ENCODE measurements at regions not wholly inside any gene's neighbourhood (a gene's known extent, or its start where the extent isn't known, plus 50 kb on each side); places are given as distances from the start of the nearest gene placed in this dataset.
A peak's percentile ranks its signal among the peaks of the same experiment; 100 is the strongest.

GRCh38 chr6:144758602-144759001 lies 473.5 kb downstream of the UTRN start:
- intact Hi-C loops (cut with micrococcal nuclease) = no loop called here
- POLR2A ChIA-PET = no interaction called here
- no peak overlapping the region for H3K27ac Mint-ChIP-seq
- H3K9me3 Mint-ChIP-seq = no peaks in the 10 kb centered on the region
- no peak overlapping the region for H3K4me3 Mint-ChIP-seq
- no peaks in the 10 kb centered on the region for H3K27me3 Mint-ChIP-seq
- H3K4me1 Mint-ChIP-seq (ENCODE audit: low read depth) = no peaks in the 10 kb centered on the region
- no peak for DNase-seq
- CTCF ChIA-PET = no interaction called here
- H3K36me3 Mint-ChIP-seq = peaks cover 7% of the 10 kb centered on the region

- H3K27ac Mint-ChIP-seq = no peak overlapping the region
- H3K9me3 Mint-ChIP-seq = no peaks in the 10 kb centered on the region
- peaks cover 5% of the 10 kb centered on the region for H3K36me3 Mint-ChIP-seq
- H3K27me3 Mint-ChIP-seq = no peaks in the 10 kb centered on the region
- ChIA-PET CTCF (no interaction called here), POLR2A (no interaction called here)
- H3K4me3 Mint-ChIP-seq = no peak overlapping the region
- no peaks in the 10 kb centered on the region for H3K4me1 Mint-ChIP-seq (ENCODE audit: low read depth)
- intact Hi-C loops (cut with micrococcal nuclease) = no loop called here
- no peak for DNase-seq
These were observed 477.3 kb downstream of the UTRN start for GRCh38 chr6:144762469-144762868.

DNA sequence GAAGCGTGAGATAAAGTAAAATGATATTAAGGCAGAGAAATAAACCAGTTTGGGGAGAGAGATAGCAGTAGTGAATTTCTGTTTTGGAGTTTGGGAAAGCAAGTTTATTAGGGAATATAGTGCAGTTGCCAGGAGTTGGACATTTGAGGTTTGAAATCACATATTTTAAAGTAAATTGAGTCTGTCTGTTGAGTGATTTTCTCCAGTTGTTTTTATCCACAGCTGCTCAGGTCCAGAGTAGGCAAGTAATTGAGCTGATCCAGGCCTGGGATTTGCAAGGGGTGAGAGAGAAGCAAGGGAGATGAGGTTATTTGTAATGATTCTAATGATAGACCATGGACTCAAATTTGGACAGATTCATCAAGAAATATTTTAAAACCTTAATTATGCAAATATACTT lies 481.9 kb downstream of the UTRN start:
- no peaks in the 10 kb centered on the region for H3K4me1 Mint-ChIP-seq (ENCODE audit: low read depth)
- intact Hi-C loops (cut with micrococcal nuclease) = no loop called here
- CTCF ChIA-PET = no interaction called here
- H3K36me3 Mint-ChIP-seq = peaks cover 2% of the 10 kb centered on the region
- no peaks in the 10 kb centered on the region for H3K27me3 Mint-ChIP-seq
- H3K9me3 Mint-ChIP-seq = no peaks in the 10 kb centered on the region
- POLR2A ChIA-PET = no interaction called here
- no peak overlapping the region for H3K4me3 Mint-ChIP-seq
- no peak overlapping the region for H3K27ac Mint-ChIP-seq
- DNase-seq = no peak

GRCh38 chr6:144768551-144769075 lies 483.5 kb downstream of the UTRN start:
- intact Hi-C loops (cut with micrococcal nuclease) = no loop called here
- H3K27ac Mint-ChIP-seq = no peak overlapping the region
- no peaks in the 10 kb centered on the region for H3K9me3 Mint-ChIP-seq
- H3K4me3 Mint-ChIP-seq = no peak overlapping the region
- peaks cover 2% of the 10 kb centered on the region for H3K36me3 Mint-ChIP-seq
- H3K27me3 Mint-ChIP-seq = no peaks in the 10 kb centered on the region
- H3K4me1 Mint-ChIP-seq (ENCODE audit: low read depth) = no peaks in the 10 kb centered on the region
- DNase-seq = no peak
- ChIA-PET POLR2A (no interaction called here), CTCF (interaction anchor here (1.4 kb wide), 1 partner anchor 183 kb away, joined by 4 read pairs; no protein-coding TSS in a partner anchor)

DNA sequence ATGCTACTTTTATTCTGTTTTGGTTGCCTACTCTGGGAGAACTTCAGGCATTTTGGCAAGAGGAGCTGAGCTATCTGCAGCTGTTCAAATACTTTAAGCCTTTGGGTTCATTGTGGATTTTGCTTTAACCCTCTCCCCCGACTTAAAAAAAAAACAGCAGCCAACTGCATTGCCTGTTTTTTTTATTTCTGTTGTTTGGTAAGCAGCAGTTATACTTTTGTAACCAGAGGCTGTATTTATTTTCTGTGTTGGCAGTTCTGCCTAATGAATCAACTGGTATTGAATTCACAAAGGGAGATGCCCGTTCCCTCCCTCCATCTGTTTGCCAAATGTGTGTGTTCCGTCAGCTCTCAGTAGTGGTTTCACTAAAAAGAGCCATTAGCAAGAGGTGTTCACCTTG lies 484.0 kb downstream of the UTRN start:
- peaks cover 4% of the 10 kb centered on the region for H3K36me3 Mint-ChIP-seq
- no peaks in the 10 kb centered on the region for H3K27me3 Mint-ChIP-seq
- no peaks in the 10 kb centered on the region for H3K4me1 Mint-ChIP-seq (ENCODE audit: low read depth)
- ChIA-PET POLR2A (no interaction called here), CTCF (no interaction called here)
- no peaks in the 10 kb centered on the region for H3K9me3 Mint-ChIP-seq
- no peak for DNase-seq
- H3K27ac Mint-ChIP-seq = no peak overlapping the region
- H3K4me3 Mint-ChIP-seq = no peak overlapping the region
- intact Hi-C loops (cut with micrococcal nuclease) = no loop called here

GRCh38 chr6:144776031-144776819 lies 491.1 kb downstream of the UTRN start:
- Mint-ChIP-seq H3K4me3 (no peak overlapping the region), H3K4me1 (ENCODE audit: low read depth) (no peaks in the 10 kb centered on the region), H3K27ac (no peak overlapping the region), H3K36me3 (peaks cover 23% of the 10 kb centered on the region), H3K27me3 (no peaks in the 10 kb centered on the region), H3K9me3 (no peaks in the 10 kb centered on the region)
- intact Hi-C loops (cut with micrococcal nuclease) = no loop called here
- no peak for DNase-seq
- ChIA-PET POLR2A (no interaction called here), CTCF (interaction anchor here (1.1 kb wide), 1 partner anchor 193 kb away, joined by 5 read pairs; no protein-coding TSS in a partner anchor)

- no peak overlapping the region for H3K27ac Mint-ChIP-seq
- H3K4me1 Mint-ChIP-seq (ENCODE audit: low read depth) = no peaks in the 10 kb centered on the region
- H3K9me3 Mint-ChIP-seq = no peaks in the 10 kb centered on the region
- H3K4me3 Mint-ChIP-seq = no peak overlapping the region
- no peak for DNase-seq
- peaks cover 23% of the 10 kb centered on the region for H3K36me3 Mint-ChIP-seq
- no peaks in the 10 kb centered on the region for H3K27me3 Mint-ChIP-seq
- intact Hi-C loops (cut with micrococcal nuclease) = no loop called here
- CTCF ChIA-PET = no interaction called here
- POLR2A ChIA-PET = no interaction called here
These were observed 492.1 kb downstream of the UTRN start for GRCh38 chr6:144777249-144777648.

- Mint-ChIP-seq H3K4me3 (no peak overlapping the region), H3K27ac (no peak overlapping the region), H3K9me3 (no peaks in the 10 kb centered on the region), H3K36me3 (peaks cover 23% of the 10 kb centered on the region), H3K4me1 (ENCODE audit: low read depth) (peaks cover 3% of the 10 kb centered on the region), H3K27me3 (no peaks in the 10 kb centered on the region)
- intact Hi-C loops (cut with micrococcal nuclease) = no loop called here
- ChIA-PET POLR2A (no interaction called here), CTCF (interaction anchor here (1.0 kb wide), 1 partner anchor 193 kb away, joined by 3 read pairs; no protein-coding TSS in a partner anchor)
- no peak for DNase-seq
These were observed 492.9 kb downstream of the UTRN start for GRCh38 chr6:144778056-144778455.

DNA sequence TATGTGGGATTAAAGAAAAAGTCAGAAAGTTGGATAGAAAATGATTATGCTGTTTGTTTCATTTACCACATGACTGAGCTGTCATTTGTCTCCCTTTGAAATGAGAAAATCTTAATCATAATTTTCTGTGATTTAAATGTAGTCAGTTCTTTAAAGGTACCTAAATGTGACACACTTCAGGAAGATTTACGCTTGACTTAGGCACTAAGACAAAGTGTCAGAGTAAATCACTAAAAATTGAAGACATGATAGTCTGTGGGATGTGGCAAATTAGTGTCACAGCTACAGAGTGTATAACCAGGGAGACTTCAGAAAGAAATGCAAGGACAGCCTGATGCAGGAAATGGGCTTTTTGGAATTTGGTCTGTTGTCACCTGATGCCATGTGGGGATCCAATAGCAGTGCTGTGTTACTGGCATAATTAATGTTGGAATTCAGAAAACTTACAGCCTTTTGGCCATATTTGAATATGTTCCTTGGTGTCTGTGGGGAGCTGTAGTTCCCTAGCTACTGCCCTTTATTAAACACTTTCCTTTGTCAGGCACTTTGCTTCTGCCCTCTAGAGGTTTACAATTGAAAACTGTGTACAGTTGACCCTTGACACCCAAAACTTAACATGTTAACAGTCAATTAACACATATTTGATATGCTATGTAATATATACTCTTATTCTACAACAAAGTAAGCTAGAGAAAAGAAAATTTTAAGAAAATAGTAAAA lies 493.8 kb downstream of the UTRN start:
- CTCF ChIA-PET = interaction anchor here (0.7 to 1.0 kb wide), 4 partner anchors 75 to 194 kb away, joined by 3 read pairs; no protein-coding TSS in a partner anchor
- Mint-ChIP-seq H3K36me3 (peaks cover 20% of the 10 kb centered on the region), H3K27ac (no peak overlapping the region), H3K27me3 (no peaks in the 10 kb centered on the region), H3K4me1 (ENCODE audit: low read depth) (peaks cover 3% of the 10 kb centered on the region), H3K4me3 (no peak overlapping the region), H3K9me3 (no peaks in the 10 kb centered on the region)
- intact Hi-C loops (cut with micrococcal nuclease) = no loop called here
- POLR2A ChIA-PET = no interaction called here
- no peak for DNase-seq

GRCh38 chr6:144781836-144782235 lies 496.7 kb downstream of the UTRN start:
- H3K9me3 Mint-ChIP-seq = no peaks in the 10 kb centered on the region
- H3K4me3 Mint-ChIP-seq = no peak overlapping the region
- H3K4me1 Mint-ChIP-seq (ENCODE audit: low read depth) = peaks cover 3% of the 10 kb centered on the region
- peaks cover 11% of the 10 kb centered on the region for H3K36me3 Mint-ChIP-seq
- H3K27me3 Mint-ChIP-seq = no peaks in the 10 kb centered on the region
- no peak overlapping the region for H3K27ac Mint-ChIP-seq
- ChIA-PET CTCF (no interaction called here), POLR2A (no interaction called here)
- DNase-seq = no peak
- intact Hi-C loops (cut with micrococcal nuclease) = loop anchor here (2.0 kb wide), 1 partner anchor 199 kb away; no protein-coding TSS in a partner anchor

DNA sequence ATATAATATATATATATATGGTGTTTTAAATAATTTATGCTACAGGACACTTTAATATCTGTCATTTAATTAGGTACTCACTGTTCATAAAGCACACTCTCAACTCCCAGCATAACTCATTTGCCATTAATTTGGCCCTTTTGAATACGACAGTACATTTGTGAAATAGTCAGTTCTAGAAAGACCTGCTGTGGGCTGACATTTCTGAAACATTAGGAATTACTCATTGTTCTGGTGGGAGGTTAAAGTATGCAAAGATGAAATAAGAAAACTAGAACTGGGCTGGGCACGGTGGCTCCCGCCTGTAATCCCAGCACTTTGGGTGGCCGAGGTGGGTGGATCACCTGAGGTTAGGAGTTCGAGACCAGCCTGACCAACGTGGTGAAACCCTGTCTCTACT lies 497.5 kb downstream of the UTRN start:
- H3K27me3 Mint-ChIP-seq = no peaks in the 10 kb centered on the region
- peak; percentile 49 for DNase-seq
- intact Hi-C loops (cut with micrococcal nuclease) = loop anchor here (2.0 kb wide), 1 partner anchor 200 kb away; no protein-coding TSS in a partner anchor
- CTCF ChIA-PET = no interaction called here
- no peak overlapping the region for H3K4me3 Mint-ChIP-seq
- peaks cover 10% of the 10 kb centered on the region for H3K36me3 Mint-ChIP-seq
- peaks cover 3% of the 10 kb centered on the region for H3K4me1 Mint-ChIP-seq (ENCODE audit: low read depth)
- POLR2A ChIA-PET = no interaction called here
- no peaks in the 10 kb centered on the region for H3K9me3 Mint-ChIP-seq
- no peak overlapping the region for H3K27ac Mint-ChIP-seq

GRCh38 chr6:144785056-144785455 lies 499.9 kb downstream of the UTRN start:
- Mint-ChIP-seq H3K27me3 (no peaks in the 10 kb centered on the region), H3K4me1 (ENCODE audit: low read depth) (peaks cover 3% of the 10 kb centered on the region), H3K9me3 (no peaks in the 10 kb centered on the region), H3K4me3 (no peak overlapping the region), H3K36me3 (peaks cover 10% of the 10 kb centered on the region), H3K27ac (no peak overlapping the region)
- CTCF ChIA-PET = no interaction called here
- POLR2A ChIA-PET = no interaction called here
- DNase-seq = no peak
- intact Hi-C loops (cut with micrococcal nuclease) = no loop called here

Measured in activated CD4-positive, alpha-beta memory T cell treated with anti-CD3 and anti-CD28 coated beads for 36 hours (primary cell).